Thymus (tissue), 11 donors: ENCODE measurements at regions not wholly inside any gene's neighbourhood (a gene's known extent, or its start where the extent isn't known, plus 50 kb on each side); places are given as distances from the start of the nearest gene placed in this dataset.

Source experiments
- DNase-seq, 9 donors: peaks; one replicate each; pipeline ENCODE4 v3.0.0-alpha.2; 2013; ENCODE audit warnings: low spot score in 9 of 9, low read depth in 6 of 9, missing footprints in 1 of 9
- H3K27ac ChIP-seq, 2 donors: one replicate each; pipeline ENCODE4 v1.5.1; 2013; ENCODE audit warnings: control low read depth in 1 of 2, low read depth in 1 of 2, low read length in 1 of 2, mild to moderate bottlenecking in 1 of 2, moderate library complexity in 1 of 2
- H3K27me3 ChIP-seq, 2 donors: one replicate each; pipeline ENCODE4 v1.5.1; 2013; ENCODE audit warnings: low read length in 1 of 2; ENCODE audit not compliant: control insufficient read depth in 2 of 2, insufficient read depth in 1 of 2
- H3K36me3 ChIP-seq, 2 donors: one replicate each; pipeline ENCODE4 v1.5.1; 2013; ENCODE audit warnings: low read length in 1 of 2, mild to moderate bottlenecking in 1 of 2, moderate library complexity in 1 of 2; ENCODE audit not compliant: control insufficient read depth in 2 of 2, insufficient read depth in 2 of 2
- H3K4me1 ChIP-seq, 2 donors: one replicate each; pipeline ENCODE4 v1.5.1; 2013; ENCODE audit warnings: low read length in 2 of 2; ENCODE audit not compliant: control insufficient read depth in 2 of 2, insufficient read depth in 2 of 2
- H3K4me3 ChIP-seq, 2 donors: one replicate each; pipeline ENCODE4 v1.5.1; 2013; ENCODE audit warnings: low read length in 2 of 2, control low read depth in 1 of 2, mild to moderate bottlenecking in 1 of 2
- H3K9me3 ChIP-seq, 2 donors: one replicate each; pipeline ENCODE4 v1.5.1; 2013; ENCODE audit warnings: low read length in 1 of 2, mild to moderate bottlenecking in 1 of 2; ENCODE audit not compliant: control insufficient read depth in 2 of 2, insufficient read depth in 1 of 2
- WGBS: extraction: QIAGEN DNeasy Blood & Tissue Kit; methylation state at CpG from one replicate; pipeline ENCODE4 v1.1.7; 2013; 5-methylcytosine and 5-hydroxymethylcytosine counted together
- donor health status: healthy.

DNA sequence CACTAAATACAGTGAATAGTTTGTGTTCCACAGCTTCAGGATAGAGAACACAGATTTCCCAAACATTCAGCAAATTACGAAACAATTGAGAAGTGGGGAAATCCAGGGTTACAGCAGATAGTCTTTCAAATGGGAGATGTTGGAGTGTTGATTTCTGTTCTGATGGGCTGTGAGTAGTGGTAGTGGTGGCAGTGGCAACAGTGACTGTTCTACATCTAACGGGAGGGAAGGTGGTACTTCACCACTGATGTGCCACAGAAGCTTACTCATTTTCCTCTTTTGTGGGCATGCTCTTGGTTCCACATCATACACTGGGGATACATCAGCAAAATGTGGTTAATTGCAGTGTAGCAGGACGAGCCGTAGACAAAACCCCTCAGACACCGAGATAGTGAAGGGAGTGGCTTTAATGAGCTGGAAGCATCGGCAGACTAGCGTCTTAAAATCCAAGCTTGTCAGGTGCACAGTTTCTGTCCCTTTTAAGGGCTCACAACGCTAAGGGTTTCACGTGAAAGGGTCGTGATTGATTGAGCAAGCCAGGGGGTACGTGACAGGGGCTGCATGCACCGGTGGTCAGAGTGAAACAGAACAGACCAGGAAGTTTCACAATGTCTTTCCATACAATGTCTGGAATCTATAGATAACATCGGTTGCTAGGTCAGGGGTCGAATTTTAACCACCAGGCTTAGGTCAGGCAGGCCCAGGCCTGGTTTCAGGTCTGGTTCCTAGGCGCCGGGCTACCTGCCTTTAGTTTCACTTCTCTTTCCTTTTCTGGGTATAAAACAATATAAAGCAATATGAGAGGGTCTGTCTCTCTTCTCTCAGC, 330.6 kb upstream of the FBXO33 start:
- no peaks in the 10 kb centered on the region for H3K27me3 ChIP-seq
- H3K36me3 ChIP-seq, result no peaks in the 10 kb centered on the region
- no peaks in the 10 kb centered on the region for H3K9me3 ChIP-seq
- no peak overlapping the region for H3K27ac ChIP-seq
- H3K4me1 ChIP-seq, result no peaks in the 10 kb centered on the region
- DNase-seq, result peak in 1 of 9 donors; percentile 0
- no peak overlapping the region for H3K4me3 ChIP-seq
- WGBS, result 27% methylated on average over 16 of the region's 16 CpGs

DNA sequence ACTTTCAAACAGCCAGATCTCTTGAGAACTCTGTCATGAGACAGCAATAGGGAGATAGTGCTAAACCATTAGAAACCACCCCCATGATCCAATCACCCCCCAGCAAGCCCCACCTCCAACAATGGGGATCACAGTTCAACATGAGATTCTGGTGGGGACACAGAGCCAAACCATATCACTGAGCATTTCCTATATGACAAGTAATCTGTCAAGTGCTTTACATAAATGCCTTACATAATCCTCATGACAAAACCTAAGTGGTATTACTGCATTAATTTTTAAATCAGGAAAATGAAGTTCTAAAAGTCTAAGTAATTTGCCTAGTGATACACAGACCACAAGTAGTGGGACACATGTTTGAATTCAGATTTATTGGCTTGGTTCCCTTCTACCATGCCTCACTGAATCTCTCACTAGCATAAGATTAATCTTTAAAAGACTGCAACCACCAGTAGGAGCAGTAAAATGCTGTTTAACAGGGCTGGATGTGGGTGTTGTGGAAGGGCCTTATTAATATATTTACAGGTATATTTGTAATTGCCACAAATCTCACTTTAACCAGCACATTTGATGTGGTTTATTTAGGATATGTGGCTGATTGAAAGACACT, 323.1 kb upstream of the FBXO33 start:
- DNase-seq, result no peak

DNA sequence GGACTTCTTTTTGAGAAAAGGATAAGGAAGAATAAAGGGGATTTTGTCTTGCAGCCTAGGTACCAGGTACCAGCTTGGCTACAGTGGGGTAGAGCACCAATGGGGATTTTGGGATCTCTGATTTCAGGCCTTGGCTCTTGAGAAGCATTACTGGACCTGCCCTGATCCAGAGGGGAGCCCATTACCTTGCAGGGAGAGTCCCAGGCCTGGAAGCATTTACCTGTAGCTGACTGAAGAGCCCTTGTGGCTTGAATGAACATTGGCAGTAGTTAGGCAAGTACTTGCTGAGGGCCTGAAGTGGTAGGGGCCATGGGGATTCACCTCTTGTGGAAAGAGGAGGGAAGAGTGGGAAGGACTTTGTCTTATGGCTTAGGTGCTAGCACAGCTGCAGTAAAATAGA, 308.2 kb upstream of the FBXO33 start:
- H3K9me3 ChIP-seq, result no peaks in the 10 kb centered on the region
- H3K4me3 ChIP-seq, result no peak overlapping the region
- H3K27ac ChIP-seq, result no peak overlapping the region
- H3K36me3 ChIP-seq, result no peaks in the 10 kb centered on the region
- DNase-seq, result no peak
- H3K27me3 ChIP-seq, result no peaks in the 10 kb centered on the region
- no peaks in the 10 kb centered on the region for H3K4me1 ChIP-seq

More for the DNA sequence above, 323.1 kb upstream of the FBXO33 start:
- Histone ChIP-seq H3K4me1 (no peaks in the 10 kb centered on the region), H3K36me3 (no peaks in the 10 kb centered on the region), H3K4me3 (no peak overlapping the region), H3K27me3 (no peaks in the 10 kb centered on the region), H3K27ac (no peak overlapping the region), H3K9me3 (no peaks in the 10 kb centered on the region)

DNA sequence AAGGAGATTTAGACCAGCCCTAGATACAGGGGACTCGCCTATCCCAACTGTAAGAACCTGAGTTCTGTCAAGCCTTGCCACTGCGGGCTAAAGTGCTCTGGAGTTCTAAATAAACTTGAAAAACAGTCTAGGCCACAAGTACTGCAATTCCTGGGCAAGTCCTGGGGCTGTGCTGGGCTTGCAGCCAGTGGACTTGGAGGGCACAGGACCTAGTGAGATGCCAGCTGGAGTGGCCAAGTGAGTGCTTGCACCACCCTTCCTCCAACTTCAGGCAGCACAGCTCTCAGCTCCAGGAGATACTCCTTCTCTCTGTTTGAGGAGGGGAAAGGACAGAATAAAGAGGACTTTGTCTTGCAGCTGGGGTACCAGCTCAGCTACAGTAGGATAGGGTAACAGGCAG, 307.6 kb upstream of the FBXO33 start:
- no peak overlapping the region for H3K4me3 ChIP-seq
- no peak overlapping the region for H3K27ac ChIP-seq
- WGBS, result 92% methylated on average over 2 of the region's 2 CpGs
- no peaks in the 10 kb centered on the region for H3K4me1 ChIP-seq
- no peaks in the 10 kb centered on the region for H3K36me3 ChIP-seq
- no peaks in the 10 kb centered on the region for H3K27me3 ChIP-seq
- H3K9me3 ChIP-seq, result no peaks in the 10 kb centered on the region
- DNase-seq, result no peak

DNA sequence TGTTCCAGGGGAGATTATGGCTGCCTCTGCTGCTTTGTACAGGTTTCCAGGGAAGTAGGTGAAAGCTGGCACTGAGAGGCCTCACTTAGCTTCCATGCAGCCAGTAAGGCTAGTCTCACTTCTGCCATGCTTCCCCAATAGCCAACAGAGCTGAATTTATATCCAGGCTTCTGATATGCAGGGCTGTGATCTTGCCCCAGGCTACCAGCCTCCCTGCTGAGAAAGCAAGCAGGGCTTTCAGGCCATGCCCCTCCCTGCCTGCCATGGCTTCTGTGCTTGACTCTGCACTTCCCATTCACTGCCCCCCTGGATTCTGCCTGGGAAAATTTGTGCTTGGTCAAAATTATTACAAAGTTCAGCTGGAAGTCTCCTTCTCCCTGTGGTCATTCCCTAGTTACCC, 302.1 kb upstream of the FBXO33 start:
- Histone ChIP-seq H3K4me3 (no peak overlapping the region), H3K27me3 (no peaks in the 10 kb centered on the region), H3K4me1 (no peaks in the 10 kb centered on the region), H3K9me3 (peaks cover 0 to 13% of the 10 kb centered on the region in 2 donors), H3K36me3 (no peaks in the 10 kb centered on the region), H3K27ac (no peak overlapping the region)
- DNase-seq, result no peak

DNA sequence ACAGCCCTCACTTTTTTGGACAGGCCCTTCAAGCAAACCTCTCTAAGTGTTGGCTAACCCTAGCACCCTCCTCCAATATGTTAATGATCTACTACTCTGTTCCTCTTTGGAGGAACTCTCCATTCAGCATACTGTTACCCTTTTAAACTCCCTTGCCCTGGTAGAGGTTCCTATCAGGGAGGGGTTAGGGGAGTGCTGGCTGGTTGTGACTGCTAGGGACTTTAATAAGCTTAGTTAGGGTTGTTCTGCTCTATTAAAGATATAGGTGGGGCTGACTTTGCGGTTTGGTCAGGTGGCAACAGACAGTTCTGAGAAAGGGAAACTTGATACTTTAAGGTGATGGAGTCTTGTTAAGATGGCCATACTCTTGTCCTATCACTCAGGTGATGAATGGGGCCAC, 301.5 kb upstream of the FBXO33 start:
- WGBS, result 95% methylated on average over 1 of the region's 1 CpG
- Histone ChIP-seq H3K36me3 (no peaks in the 10 kb centered on the region), H3K4me3 (no peak overlapping the region), H3K27me3 (no peaks in the 10 kb centered on the region), H3K27ac (no peak overlapping the region), H3K4me1 (no peaks in the 10 kb centered on the region), H3K9me3 (peaks cover 0 to 13% of the 10 kb centered on the region in 2 donors)
- no peak for DNase-seq

DNA sequence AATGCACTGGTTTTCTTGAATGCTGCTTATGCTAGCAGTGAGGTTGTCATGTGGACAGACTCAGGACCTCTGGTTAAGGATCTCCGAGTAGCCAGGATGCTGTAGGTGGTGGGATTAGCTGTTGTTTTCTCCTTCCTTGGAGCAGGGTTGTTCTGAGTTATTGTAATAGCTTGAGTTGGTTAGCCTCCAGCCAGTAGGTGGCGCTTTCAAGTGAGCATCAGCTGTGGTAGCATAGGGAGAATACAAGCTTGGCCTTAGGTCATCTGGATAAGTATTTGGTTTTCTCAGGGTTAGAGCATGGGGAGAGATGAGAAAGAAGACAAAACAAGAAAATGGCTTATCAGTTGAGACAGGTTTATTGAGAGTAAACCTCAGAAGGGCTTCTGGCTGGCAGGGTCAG, 299.7 kb upstream of the FBXO33 start:
- Histone ChIP-seq H3K9me3 (peaks cover 0 to 13% of the 10 kb centered on the region in 2 donors), H3K27me3 (no peaks in the 10 kb centered on the region), H3K4me3 (no peak overlapping the region), H3K36me3 (no peaks in the 10 kb centered on the region), H3K27ac (no peak overlapping the region), H3K4me1 (no peaks in the 10 kb centered on the region)
- 93% methylated on average over 2 of the region's 2 CpGs for WGBS
- DNase-seq, result no peak

DNA sequence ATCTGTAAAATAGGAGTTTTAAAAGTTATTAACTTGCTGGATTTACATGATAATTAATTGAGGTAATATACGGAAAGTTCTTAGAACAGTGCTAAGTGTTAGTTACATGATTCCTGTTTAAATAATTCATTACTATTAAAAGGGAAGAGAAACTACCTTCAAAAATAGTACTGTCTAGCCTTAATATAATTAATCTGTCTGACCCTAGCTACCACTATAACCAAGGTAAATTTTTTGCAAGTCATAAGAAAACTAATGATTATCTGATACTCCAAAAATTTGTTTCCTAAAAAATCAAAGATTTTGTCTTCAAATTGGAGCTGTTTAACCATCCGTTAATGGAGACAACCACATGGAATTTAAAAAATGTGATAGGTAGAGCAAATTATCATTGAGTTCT, 294.3 kb upstream of the FBXO33 start:
- Histone ChIP-seq H3K9me3 (peaks cover 0 to 1% of the 10 kb centered on the region in 2 donors), H3K4me3 (no peak overlapping the region), H3K4me1 (no peaks in the 10 kb centered on the region), H3K36me3 (no peaks in the 10 kb centered on the region), H3K27ac (no peak overlapping the region), H3K27me3 (no peaks in the 10 kb centered on the region)
- DNase-seq, result no peak
- WGBS, result 96% methylated on average over 2 of the region's 2 CpGs

DNA sequence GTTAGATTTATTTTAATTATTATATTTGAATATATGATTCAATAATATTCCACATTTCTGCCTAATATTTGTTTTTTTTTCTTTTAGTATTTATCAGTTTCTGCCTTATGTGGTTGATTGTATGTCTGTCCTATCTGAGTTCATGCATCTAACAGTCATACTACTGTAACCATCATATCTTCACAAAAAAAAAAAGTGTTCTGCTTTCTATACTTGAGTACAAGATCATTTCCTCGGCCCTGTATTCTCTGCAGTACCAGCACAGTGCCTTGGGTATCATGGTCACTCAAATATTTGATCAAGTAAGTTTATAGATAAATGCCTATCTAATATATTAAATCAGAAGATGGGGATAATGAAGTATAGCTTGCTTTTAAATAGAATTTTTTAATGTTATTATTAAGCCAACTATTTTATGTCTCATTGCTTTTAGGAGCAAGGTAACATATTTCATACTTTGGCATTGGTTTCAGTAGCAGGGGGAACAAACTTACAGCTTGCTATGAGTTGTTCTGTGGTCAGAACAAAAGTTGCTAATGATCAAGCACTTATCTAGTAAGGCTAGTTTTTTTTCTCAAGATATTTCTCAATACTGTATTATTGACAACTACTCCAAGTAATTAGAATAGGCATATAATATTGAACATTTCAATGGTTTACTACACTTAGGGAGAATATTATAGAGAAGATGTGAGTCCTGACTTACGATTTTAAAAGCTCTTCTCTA, 290.5 kb upstream of the FBXO33 start:
- no peak for DNase-seq
- no peak overlapping the region for H3K4me3 ChIP-seq
- WGBS, result 65% methylated on average over 2 of the region's 2 CpGs
- H3K27me3 ChIP-seq, result no peaks in the 10 kb centered on the region
- no peaks in the 10 kb centered on the region for H3K4me1 ChIP-seq
- H3K9me3 ChIP-seq, result no peaks in the 10 kb centered on the region
- H3K27ac ChIP-seq, result no peak overlapping the region
- no peaks in the 10 kb centered on the region for H3K36me3 ChIP-seq
